GM20000 (cell line): ENCODE measurements at regions not wholly inside any gene's neighbourhood (a gene's known extent, or its start where the extent isn't known, plus 50 kb on each side); places are given as distances from the start of the nearest gene placed in this dataset.

Experiments used
- DNase-seq: peaks from one replicate; pipeline ENCODE4 v3.0.0; 2012; ENCODE audit warnings: low spot score
- CTCF ChIP-seq: IDR thresholded peaks from 2 replicates; pipeline ENCODE4 v1.5.1; 2012; ENCODE audit warnings: mild to moderate bottlenecking, control low read depth; ENCODE audit errors: extremely low read depth, missing control alignments

GRCh38 chr17:36673068-36673467 lies 71.7 kb downstream of the MRM1 start:
- no peak for TF ChIP-seq CTCF
- no peak for DNase-seq

GRCh38 chr17:36673637-36674277 lies 72.4 kb downstream of the MRM1 start:
- no peak for DNase-seq
- TF ChIP-seq CTCF: no peak

- no peak for DNase-seq
- no peak for TF ChIP-seq CTCF
These were observed 72.9 kb downstream of the MRM1 start for GRCh38 chr17:36674278-36674650.

GRCh38 chr17:36675250-36675649 lies 73.9 kb downstream of the MRM1 start:
- no peak for DNase-seq
- TF ChIP-seq CTCF: no peak

GRCh38 chr17:36675786-36676185 lies 74.4 kb downstream of the MRM1 start:
- DNase-seq: no peak
- no peak for TF ChIP-seq CTCF

- no peak for DNase-seq
- TF ChIP-seq CTCF: no peak
These were observed 78.6 kb downstream of the MRM1 start for GRCh38 chr17:36679815-36680467.

- TF ChIP-seq CTCF: no peak
- no peak for DNase-seq
These were observed 79.4 kb downstream of the MRM1 start for GRCh38 chr17:36680701-36681202.
